GM10266 (cell line): ENCODE measurements at regions not wholly inside any gene's neighbourhood (a gene's known extent, or its start where the extent isn't known, plus 50 kb on each side); places are given as distances from the start of the nearest gene placed in this dataset.

Experiments used
- DNase-seq: peaks from one replicate; pipeline ENCODE4 v3.0.0; 2012; ENCODE audit errors: extremely low spot score
- TF ChIP-seq, protein P1 (sequence below): IDR thresholded peaks from 2 replicates; pipeline ENCODE4 v1.5.1; 2012; ENCODE audit warnings: mild to moderate bottlenecking, low read depth; ENCODE audit not compliant: control insufficient read depth, insufficient read depth; ENCODE audit errors: missing control alignments

GRCh38 chr2:39942950-39943349, 163.9 kb upstream of the THUMPD2 start:
- TF ChIP-seq, protein P1, sequence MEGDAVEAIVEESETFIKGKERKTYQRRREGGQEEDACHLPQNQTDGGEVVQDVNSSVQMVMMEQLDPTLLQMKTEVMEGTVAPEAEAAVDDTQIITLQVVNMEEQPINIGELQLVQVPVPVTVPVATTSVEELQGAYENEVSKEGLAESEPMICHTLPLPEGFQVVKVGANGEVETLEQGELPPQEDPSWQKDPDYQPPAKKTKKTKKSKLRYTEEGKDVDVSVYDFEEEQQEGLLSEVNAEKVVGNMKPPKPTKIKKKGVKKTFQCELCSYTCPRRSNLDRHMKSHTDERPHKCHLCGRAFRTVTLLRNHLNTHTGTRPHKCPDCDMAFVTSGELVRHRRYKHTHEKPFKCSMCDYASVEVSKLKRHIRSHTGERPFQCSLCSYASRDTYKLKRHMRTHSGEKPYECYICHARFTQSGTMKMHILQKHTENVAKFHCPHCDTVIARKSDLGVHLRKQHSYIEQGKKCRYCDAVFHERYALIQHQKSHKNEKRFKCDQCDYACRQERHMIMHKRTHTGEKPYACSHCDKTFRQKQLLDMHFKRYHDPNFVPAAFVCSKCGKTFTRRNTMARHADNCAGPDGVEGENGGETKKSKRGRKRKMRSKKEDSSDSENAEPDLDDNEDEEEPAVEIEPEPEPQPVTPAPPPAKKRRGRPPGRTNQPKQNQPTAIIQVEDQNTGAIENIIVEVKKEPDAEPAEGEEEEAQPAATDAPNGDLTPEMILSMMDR, result no peak
- DNase-seq, result no peak

- no peak for DNase-seq
- TF ChIP-seq, protein P1, result no peak
Measured at GRCh38 chr2:39938035-39938835, 159.2 kb upstream of the THUMPD2 start.

- no peak for DNase-seq
- TF ChIP-seq, protein P1, result no peak
Measured at GRCh38 chr2:39937621-39938020, 158.6 kb upstream of the THUMPD2 start.

- TF ChIP-seq, protein P1, result no peak
- no peak for DNase-seq
Measured at GRCh38 chr2:39934851-39935250, 155.8 kb upstream of the THUMPD2 start.

DNA sequence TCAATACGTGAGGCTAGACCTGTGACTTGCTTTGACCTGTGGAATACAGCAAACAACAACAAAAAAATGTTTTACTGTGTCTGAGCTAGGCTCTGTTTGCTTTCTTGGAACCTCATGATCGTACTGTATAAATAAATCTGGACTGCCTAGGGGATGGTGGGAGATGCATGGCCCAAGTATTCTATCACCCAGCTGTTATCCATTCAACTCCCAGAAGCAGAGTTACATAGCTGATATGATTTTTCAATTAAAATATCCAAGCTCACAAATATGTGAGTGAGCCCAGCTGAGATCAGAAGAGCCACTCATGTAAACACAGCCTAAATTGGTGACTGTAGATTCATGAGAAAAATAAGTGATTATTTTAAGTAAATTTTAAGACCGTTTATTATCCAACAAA, 154.1 kb upstream of the THUMPD2 start:
- TF ChIP-seq, protein P1, result no peak
- DNase-seq, result no peak

- TF ChIP-seq, protein P1, result no peak
- DNase-seq, result no peak
Measured at GRCh38 chr2:39932198-39932597, 153.1 kb upstream of the THUMPD2 start.

DNA sequence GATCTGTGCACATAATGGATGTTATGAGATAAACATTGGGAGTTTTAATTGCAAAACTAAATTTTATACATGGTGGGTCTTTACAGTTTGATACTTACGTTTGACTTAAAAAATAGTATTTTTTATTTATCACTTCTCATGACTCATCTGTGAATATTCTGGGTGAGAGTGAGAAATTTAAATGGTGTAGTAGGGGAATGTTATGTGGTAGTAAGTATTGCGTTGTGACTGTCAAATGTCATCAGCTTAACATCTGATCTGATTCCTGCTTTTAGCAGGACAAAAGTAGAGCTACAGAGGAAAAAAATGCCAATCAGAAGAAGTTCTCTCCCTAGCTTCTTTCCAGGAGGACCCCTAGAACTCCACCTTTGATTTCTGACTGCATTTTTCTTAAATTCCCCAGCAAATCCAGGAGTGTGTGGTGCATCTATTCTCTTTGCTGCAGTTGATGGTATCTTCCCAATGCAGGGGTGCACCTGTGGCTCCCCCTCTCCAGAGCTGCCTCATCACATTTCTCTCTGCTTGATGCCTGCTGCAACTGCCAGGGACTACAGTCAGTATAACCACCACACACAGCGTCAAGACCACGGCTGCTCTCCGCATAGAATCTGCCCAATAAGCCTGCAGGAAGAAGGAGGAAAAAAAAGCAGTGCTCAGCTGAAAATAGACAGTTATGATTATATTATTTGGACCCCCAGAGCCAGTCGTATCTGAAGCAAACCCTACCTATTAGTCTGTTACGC, 151.3 kb upstream of the THUMPD2 start:
- no peak for DNase-seq
- TF ChIP-seq, protein P1, result no peak
